ENCODE measurements at regions not wholly inside any gene's neighbourhood (a gene's known extent, or its start where the extent isn't known, plus 50 kb on each side); places are given as distances from the start of the nearest gene placed in this dataset.

GRCh38 chr14:32022938-32023466 is 54.1 kb upstream of the ARHGAP5 start:
- Histone ChIP-seq H3K36me3 (ENCODE audit: insufficient read depth, low read length) (no peaks in the 10 kb centered on the region), H3F3A (ENCODE audit: low read depth) (no peaks in the 10 kb centered on the region), H4K20me1 (ENCODE audit: insufficient read depth, low read length, poor library complexity, severe bottlenecking) (no peaks in the 10 kb centered on the region), H3K4me3 (ENCODE audit: low read length, poor library complexity, severe bottlenecking) (no peak overlapping the region), H3K9me2 (replicated peaks; ENCODE audit: low read depth, low read length) (no peaks in the 10 kb centered on the region), H3K4me1 (ENCODE audit: insufficient read depth, low read length, poor library complexity, severe bottlenecking) (no peaks in the 10 kb centered on the region), H3K9ac (ENCODE audit: low read depth, low read length, poor library complexity, severe bottlenecking) (no peak overlapping the region), H3K9me3 (ENCODE audit: insufficient read depth, low read depth, low read length) (no peaks in the 10 kb centered on the region), H3K27me3 (ENCODE audit: insufficient read depth, low read length, poor library complexity, severe bottlenecking) (no peaks in the 10 kb centered on the region), H3K4me2 (ENCODE audit: low read depth, low read length, poor library complexity, severe bottlenecking) (no peak overlapping the region), H3K79me2 (ENCODE audit: insufficient read depth, low read length) (no peaks in the 10 kb centered on the region), H2AFZ (ENCODE audit: low read length) (no peak overlapping the region)
- TF ChIP-seq CTCF (conservative IDR thresholded peaks at IDR 0.05; ENCODE audit: low read length) (no peak), EZH2phosphoT487 (IDR thresholded peaks at IDR 0.05; ENCODE audit: borderline replicate concordance) (no peak)

- no peak overlapping the region for H3K4me2 ChIP-seq (ENCODE audit: low read depth, low read length, poor library complexity, severe bottlenecking)
- no peaks in the 10 kb centered on the region for H4K20me1 ChIP-seq (ENCODE audit: insufficient read depth, low read length, poor library complexity, severe bottlenecking)
- H3K9me2 ChIP-seq (replicated peaks; ENCODE audit: low read depth, low read length) = no peaks in the 10 kb centered on the region
- H3K36me3 ChIP-seq (ENCODE audit: insufficient read depth, low read length) = no peaks in the 10 kb centered on the region
- H3F3A ChIP-seq (ENCODE audit: low read depth) = no peaks in the 10 kb centered on the region
- no peak overlapping the region for H2AFZ ChIP-seq (ENCODE audit: low read length)
- TF ChIP-seq CTCF (conservative IDR thresholded peaks at IDR 0.05; ENCODE audit: low read length) (no peak), EZH2phosphoT487 (IDR thresholded peaks at IDR 0.05; ENCODE audit: borderline replicate concordance) (no peak)
- no peaks in the 10 kb centered on the region for H3K9me3 ChIP-seq (ENCODE audit: insufficient read depth, low read depth, low read length)
- no peak overlapping the region for H3K9ac ChIP-seq (ENCODE audit: low read depth, low read length, poor library complexity, severe bottlenecking)
- no peaks in the 10 kb centered on the region for H3K27me3 ChIP-seq (ENCODE audit: insufficient read depth, low read length, poor library complexity, severe bottlenecking)
- no peaks in the 10 kb centered on the region for H3K4me1 ChIP-seq (ENCODE audit: insufficient read depth, low read length, poor library complexity, severe bottlenecking)
- H3K4me3 ChIP-seq (ENCODE audit: low read length, poor library complexity, severe bottlenecking) = no peak overlapping the region
- no peaks in the 10 kb centered on the region for H3K79me2 ChIP-seq (ENCODE audit: insufficient read depth, low read length)
Observed at GRCh38 chr14:32023540-32023939, 53.6 kb upstream of the ARHGAP5 start.

GRCh38 chr14:32027255-32027939 is 49.7 kb upstream of the ARHGAP5 start:
- H3K4me2 ChIP-seq (ENCODE audit: low read depth, low read length, poor library complexity, severe bottlenecking) = no peak overlapping the region

More at GRCh38 chr14:32027255-32027939, 49.7 kb upstream of the ARHGAP5 start:
- H3K4me3 ChIP-seq (ENCODE audit: low read length, poor library complexity, severe bottlenecking) = no peak overlapping the region
- H3K4me1 ChIP-seq (ENCODE audit: insufficient read depth, low read length, poor library complexity, severe bottlenecking) = no peaks in the 10 kb centered on the region
- no peaks in the 10 kb centered on the region for H3K79me2 ChIP-seq (ENCODE audit: insufficient read depth, low read length)
- H3F3A ChIP-seq (ENCODE audit: low read depth) = no peaks in the 10 kb centered on the region
- no peaks in the 10 kb centered on the region for H3K9me2 ChIP-seq (replicated peaks; ENCODE audit: low read depth, low read length)
- H4K20me1 ChIP-seq (ENCODE audit: insufficient read depth, low read length, poor library complexity, severe bottlenecking) = no peaks in the 10 kb centered on the region
- TF ChIP-seq EZH2phosphoT487 (IDR thresholded peaks at IDR 0.05; ENCODE audit: borderline replicate concordance) (no peak), CTCF (conservative IDR thresholded peaks at IDR 0.05; ENCODE audit: low read length) (no peak)
- H2AFZ ChIP-seq (ENCODE audit: low read length) = no peak overlapping the region
- H3K36me3 ChIP-seq (ENCODE audit: insufficient read depth, low read length) = no peaks in the 10 kb centered on the region
- H3K27me3 ChIP-seq (ENCODE audit: insufficient read depth, low read length, poor library complexity, severe bottlenecking) = no peaks in the 10 kb centered on the region
- H3K9ac ChIP-seq (ENCODE audit: low read depth, low read length, poor library complexity, severe bottlenecking) = no peak overlapping the region
- H3K9me3 ChIP-seq (ENCODE audit: insufficient read depth, low read depth, low read length) = no peaks in the 10 kb centered on the region
